Testis (tissue), 2 donors: ENCODE measurements at regions not wholly inside any gene's neighbourhood (a gene's known extent, or its start where the extent isn't known, plus 50 kb on each side); places are given as distances from the start of the nearest gene placed in this dataset.
A peak's percentile ranks its signal among the peaks of the same experiment; 100 is the strongest.

Source experiments
- DNase-seq: peaks from one replicate; pipeline ENCODE4 v3.0.0-alpha.2; 2019
- H3K27ac ChIP-seq, 2 donors: fragments of 200-600 bp; sonication (generic); one replicate each; pipeline ENCODE4 v1.5.1; 2019
- H3K27me3 ChIP-seq: fragments of 200-600 bp; sonication (generic); one replicate; pipeline ENCODE4 v1.5.1; 2019
- H3K36me3 ChIP-seq: fragments of 200-600 bp; sonication (generic); one replicate; pipeline ENCODE4 v1.5.1; 2017; ENCODE audit warnings: low read depth; ENCODE audit errors: missing control alignments
- H3K4me1 ChIP-seq: fragments of 200-600 bp; sonication (generic); one replicate; pipeline ENCODE4 v1.5.1; 2019
- H3K4me3 ChIP-seq, 2 donors: fragments of 200-600 bp; sonication (generic); one replicate each; pipeline ENCODE4 v1.5.1; 2017 to 2019
- H3K9me3 ChIP-seq: fragments of 200-600 bp; sonication (generic); one replicate; pipeline ENCODE4 v1.5.1; 2017
- CTCF ChIP-seq, 3 experiments: fragments of 450-650 bp in 2 of 3; fragments of 200-600 bp in 1 of 3; sonication (generic) in 1 of 3; IDR thresholded peaks; one replicate each; pipeline ENCODE4 v1.5.1; 2016 to 2019; ENCODE audit warnings: antibody characterized with exemption in 3 of 3, mild to moderate bottlenecking in 2 of 3, moderate library complexity in 1 of 3
- POLR2A ChIP-seq: fragments of 450-650 bp; IDR thresholded peaks from one replicate; pipeline ENCODE4 v1.6.1; 2017; ENCODE audit warnings: antibody characterized with exemption, mild to moderate bottlenecking, moderate library complexity
- WGBS, 2 donors: methylation state at CpG; one replicate each; pipeline ENCODE4 v1.1.5; 2018; 5-methylcytosine and 5-hydroxymethylcytosine counted together
- intact Hi-C: fragments of 100-400 bp; cut with DNase I; formaldehyde crosslinking; loops from one replicate; pipeline ENCODE4 v1.15.1; 2023; ENCODE audit warnings: low total_unique reads

DNA sequence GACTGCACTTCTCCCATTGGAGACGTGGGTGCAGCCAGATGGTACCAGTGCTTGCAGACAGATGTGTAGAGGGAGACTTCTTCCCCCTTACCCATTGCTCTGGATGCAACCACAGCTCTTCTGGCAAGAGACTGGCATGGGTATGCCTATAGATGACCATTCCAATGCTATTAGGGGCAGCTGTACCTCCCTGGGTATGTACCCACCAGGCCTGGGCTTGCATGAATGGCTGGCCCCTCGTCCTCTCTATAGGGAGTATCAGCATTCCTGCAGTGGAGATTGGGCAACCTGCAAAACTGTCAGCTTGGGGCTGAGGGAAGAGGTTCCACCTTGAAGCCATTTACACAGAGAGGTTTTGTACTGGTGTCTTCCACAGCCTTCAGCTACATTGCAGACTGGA, 57.6 kb upstream of the FXR1 start:
- intact Hi-C loops = no loop called here
- H3K4me3 ChIP-seq = no peak overlapping the region
- no peak for DNase-seq
- 80% methylated on average over 2 of the region's 2 CpGs for WGBS, 2 donors
- H3K27ac ChIP-seq = no peak overlapping the region
- TF ChIP-seq POLR2A (no peak), CTCF (IDR thresholded peaks at IDR 0.05) (no peak)
- no peaks in the 10 kb centered on the region for H3K27me3 ChIP-seq
- no peaks in the 10 kb centered on the region for H3K4me1 ChIP-seq
- no peaks in the 10 kb centered on the region for H3K9me3 ChIP-seq
- H3K36me3 ChIP-seq = no peaks in the 10 kb centered on the region

DNA sequence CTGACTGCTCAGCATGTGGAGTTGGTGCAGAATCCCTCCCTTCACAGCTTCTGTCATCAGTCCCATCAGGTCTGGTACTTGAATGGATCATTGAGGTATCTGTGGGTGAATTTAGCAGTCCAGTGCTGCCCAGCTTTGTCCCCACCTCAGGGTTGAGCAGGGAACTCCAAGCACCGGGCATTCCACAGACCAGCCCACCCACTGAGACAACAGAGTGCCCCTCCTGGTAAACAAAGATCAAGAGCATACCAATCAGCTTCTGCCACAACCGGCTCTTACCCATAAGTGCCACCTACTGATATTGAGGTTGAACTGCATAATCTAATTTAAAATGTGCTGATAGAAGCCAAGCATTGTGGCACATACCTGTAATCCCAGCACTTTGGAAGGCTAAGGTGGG, 57.1 kb upstream of the FXR1 start:
- intact Hi-C loops = no loop called here
- no peaks in the 10 kb centered on the region for H3K9me3 ChIP-seq
- H3K27me3 ChIP-seq = no peaks in the 10 kb centered on the region
- no peak overlapping the region for H3K27ac ChIP-seq
- no peaks in the 10 kb centered on the region for H3K36me3 ChIP-seq
- no peak for DNase-seq
- WGBS, 2 donors = 23 to 34% methylated on average over 2 of the region's 2 CpGs
- no peaks in the 10 kb centered on the region for H3K4me1 ChIP-seq
- H3K4me3 ChIP-seq = no peak overlapping the region
- peak in 1 of 3 experiments; percentile 15 for TF ChIP-seq CTCF (IDR thresholded peaks at IDR 0.05)
- no peak for TF ChIP-seq POLR2A

GRCh38 chr3:180855956-180856355, 56.5 kb upstream of the FXR1 start:
- intact Hi-C loops = no loop called here
- no peaks in the 10 kb centered on the region for H3K9me3 ChIP-seq
- H3K27me3 ChIP-seq = no peaks in the 10 kb centered on the region
- H3K4me3 ChIP-seq = no peak overlapping the region
- no peaks in the 10 kb centered on the region for H3K36me3 ChIP-seq
- 84 to 95% methylated on average over 3 of the region's 3 CpGs for WGBS, 2 donors
- TF ChIP-seq CTCF (IDR thresholded peaks at IDR 0.05) = no peak
- TF ChIP-seq POLR2A = no peak
- DNase-seq = no peak
- no peak overlapping the region for H3K27ac ChIP-seq
- no peaks in the 10 kb centered on the region for H3K4me1 ChIP-seq

GRCh38 chr3:180860180-180860858, 52.2 kb upstream of the FXR1 start:
- TF ChIP-seq CTCF (IDR thresholded peaks at IDR 0.05) = no peak
- no peak for TF ChIP-seq POLR2A
- no peak for DNase-seq
- no peak overlapping the region for H3K4me3 ChIP-seq
- no peaks in the 10 kb centered on the region for H3K27me3 ChIP-seq
- H3K4me1 ChIP-seq = no peaks in the 10 kb centered on the region
- intact Hi-C loops = no loop called here
- no peak overlapping the region for H3K27ac ChIP-seq
- H3K36me3 ChIP-seq = no peaks in the 10 kb centered on the region
- H3K9me3 ChIP-seq = no peaks in the 10 kb centered on the region
